Coronary artery (tissue), 2 donors: ENCODE measurements at regions not wholly inside any gene's neighbourhood (a gene's known extent, or its start where the extent isn't known, plus 50 kb on each side); places are given as distances from the start of the nearest gene placed in this dataset.
A peak's percentile ranks its signal among the peaks of the same experiment; 100 is the strongest.

Experiments
- DNase-seq: peaks from one replicate; pipeline ENCODE4 v3.0.0-alpha.2; 2017; ENCODE audit warnings: low spot score
- H3K27ac ChIP-seq, 2 donors: fragments of 200-600 bp; sonication (generic); one replicate each; pipeline ENCODE4 v1.5.1; 2016 to 2019
- H3K4me3 ChIP-seq: fragments of 200-600 bp; sonication (generic); 2 replicates; pipeline ENCODE4 v1.5.1; 2016; ENCODE audit warnings: mild to moderate bottlenecking, moderate library complexity
- TF ChIP-seq, protein P1 (sequence below): fragments of 200-600 bp; sonication (generic); IDR thresholded peaks from one replicate; pipeline ENCODE4 v1.5.1; 2019; ENCODE audit warnings: antibody characterized with exemption

DNA sequence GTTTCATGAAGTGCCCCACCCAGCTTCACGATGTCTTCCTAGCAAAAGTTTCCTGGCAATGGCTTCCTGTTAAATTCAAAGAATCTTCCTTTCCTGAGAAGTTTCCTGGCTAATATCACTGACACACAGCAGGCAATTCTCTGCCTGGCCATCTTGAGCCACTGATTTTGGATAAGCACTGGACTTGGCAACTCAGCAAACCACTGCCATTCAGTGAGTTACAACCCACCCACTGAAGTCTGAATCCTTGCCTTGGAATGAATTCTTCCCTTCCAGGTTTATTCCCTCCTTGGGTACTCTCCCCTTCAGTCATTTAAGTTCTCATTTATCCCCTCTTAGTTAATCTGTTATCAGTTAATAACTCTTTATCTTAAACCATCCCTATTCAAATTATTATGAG lies 426.0 kb downstream of the MBD2 start:
- no peak overlapping the region for H3K4me3 ChIP-seq
- no peak overlapping the region for H3K27ac ChIP-seq
- TF ChIP-seq, protein P1, sequence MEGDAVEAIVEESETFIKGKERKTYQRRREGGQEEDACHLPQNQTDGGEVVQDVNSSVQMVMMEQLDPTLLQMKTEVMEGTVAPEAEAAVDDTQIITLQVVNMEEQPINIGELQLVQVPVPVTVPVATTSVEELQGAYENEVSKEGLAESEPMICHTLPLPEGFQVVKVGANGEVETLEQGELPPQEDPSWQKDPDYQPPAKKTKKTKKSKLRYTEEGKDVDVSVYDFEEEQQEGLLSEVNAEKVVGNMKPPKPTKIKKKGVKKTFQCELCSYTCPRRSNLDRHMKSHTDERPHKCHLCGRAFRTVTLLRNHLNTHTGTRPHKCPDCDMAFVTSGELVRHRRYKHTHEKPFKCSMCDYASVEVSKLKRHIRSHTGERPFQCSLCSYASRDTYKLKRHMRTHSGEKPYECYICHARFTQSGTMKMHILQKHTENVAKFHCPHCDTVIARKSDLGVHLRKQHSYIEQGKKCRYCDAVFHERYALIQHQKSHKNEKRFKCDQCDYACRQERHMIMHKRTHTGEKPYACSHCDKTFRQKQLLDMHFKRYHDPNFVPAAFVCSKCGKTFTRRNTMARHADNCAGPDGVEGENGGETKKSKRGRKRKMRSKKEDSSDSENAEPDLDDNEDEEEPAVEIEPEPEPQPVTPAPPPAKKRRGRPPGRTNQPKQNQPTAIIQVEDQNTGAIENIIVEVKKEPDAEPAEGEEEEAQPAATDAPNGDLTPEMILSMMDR: no peak
- DNase-seq: no peak

DNA sequence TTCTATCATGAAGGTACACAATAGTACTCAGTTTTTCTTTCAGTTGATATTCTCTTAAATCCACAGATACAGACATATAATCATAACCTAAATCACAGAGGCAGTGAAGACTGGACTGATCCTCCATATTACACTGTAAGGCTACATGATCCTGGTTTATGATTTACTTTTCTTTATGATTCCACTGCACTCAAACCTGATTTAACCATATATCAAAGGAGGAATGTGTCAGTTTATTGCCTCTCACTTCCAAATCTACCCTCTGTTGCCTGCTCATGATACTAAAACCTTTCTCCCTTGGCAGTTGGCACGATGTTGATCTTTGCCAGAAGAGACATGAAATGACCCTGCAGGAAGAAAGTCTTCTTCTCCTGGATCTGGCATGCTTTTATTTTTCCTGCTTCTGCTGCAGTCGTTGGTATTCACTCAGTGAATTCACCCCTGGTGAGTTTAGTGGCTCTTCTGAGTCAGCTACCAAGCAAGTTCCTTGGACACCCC lies 426.4 kb downstream of the MBD2 start:
- no peak overlapping the region for H3K27ac ChIP-seq
- no peak overlapping the region for H3K4me3 ChIP-seq
- TF ChIP-seq, protein P1: no peak
- DNase-seq: no peak

DNA sequence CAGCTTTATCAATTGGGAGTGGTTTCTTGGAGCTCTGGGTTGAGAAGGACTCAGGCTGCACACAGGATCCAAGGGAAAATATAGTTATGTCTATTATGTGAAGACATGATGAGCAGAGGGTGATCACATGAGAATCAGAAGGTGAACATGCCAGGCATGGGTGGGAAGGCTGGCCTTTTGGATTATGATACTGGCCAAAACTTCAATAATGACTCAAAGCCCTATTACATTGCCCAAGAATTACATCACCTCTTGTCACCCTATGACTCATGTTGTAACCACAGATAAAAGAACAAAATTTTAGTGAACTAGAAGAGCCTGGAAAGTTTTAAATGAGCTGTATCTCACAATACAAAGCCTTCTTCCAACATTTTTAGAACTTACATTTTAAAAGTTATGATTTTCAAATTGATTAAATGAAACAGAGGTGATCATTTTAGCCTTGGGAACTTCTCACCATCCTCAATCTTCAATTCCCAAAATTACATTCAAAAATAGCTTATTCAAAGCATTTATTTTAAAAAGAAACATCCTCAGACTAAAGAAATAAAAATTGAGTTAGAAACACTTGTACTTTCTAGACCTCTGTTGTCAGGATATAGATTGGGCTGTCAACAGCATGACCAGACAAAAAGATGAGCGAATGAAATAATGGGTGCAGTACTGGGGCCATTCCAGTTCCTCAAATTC lies 428.3 kb downstream of the MBD2 start:
- H3K4me3 ChIP-seq: no peak overlapping the region
- TF ChIP-seq, protein P1: no peak
- H3K27ac ChIP-seq: peak overlapping the region in 1 of 2 donors; percentile 26
- DNase-seq: no peak

DNA sequence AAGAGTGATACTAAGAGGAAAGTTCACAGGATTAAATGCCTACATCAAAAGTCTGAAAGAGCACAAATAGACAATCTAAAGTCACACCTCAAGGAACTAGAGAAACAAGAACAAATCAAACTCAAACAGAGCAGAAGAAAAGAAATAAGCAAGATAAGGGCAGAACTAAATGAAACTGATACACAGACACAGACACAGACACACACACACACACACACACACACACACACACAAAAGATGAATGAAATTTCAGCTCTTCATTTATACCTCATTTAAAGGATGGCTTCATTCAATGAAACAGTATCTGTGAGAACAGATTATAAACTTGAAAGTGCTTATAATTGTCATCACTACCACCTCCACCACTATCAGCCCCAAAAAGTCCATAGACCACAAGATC lies 428.9 kb downstream of the MBD2 start:
- H3K27ac ChIP-seq: peak overlapping the region in 1 of 2 donors; percentile 26
- no peak overlapping the region for H3K4me3 ChIP-seq
- TF ChIP-seq, protein P1: no peak
- no peak for DNase-seq

DNA sequence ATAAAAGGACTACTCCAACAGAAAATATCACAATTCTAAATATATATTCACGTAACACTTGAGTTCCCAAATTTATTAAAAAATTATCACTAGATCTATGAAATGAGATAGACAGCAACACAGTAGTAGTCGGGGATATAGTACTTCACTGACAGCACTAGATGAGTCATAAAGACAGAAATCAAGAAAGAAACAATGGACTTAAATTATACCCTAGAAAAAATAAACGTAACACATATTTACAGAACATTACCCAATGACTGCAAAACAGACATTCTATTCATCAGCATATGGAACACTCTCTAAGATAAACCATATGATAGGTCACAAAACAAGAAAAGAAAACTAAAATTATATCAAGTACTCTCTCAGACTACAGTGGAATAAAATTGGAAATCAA lies 429.4 kb downstream of the MBD2 start:
- no peak for DNase-seq
- TF ChIP-seq, protein P1: no peak
- no peak overlapping the region for H3K4me3 ChIP-seq
- H3K27ac ChIP-seq: no peak overlapping the region

DNA sequence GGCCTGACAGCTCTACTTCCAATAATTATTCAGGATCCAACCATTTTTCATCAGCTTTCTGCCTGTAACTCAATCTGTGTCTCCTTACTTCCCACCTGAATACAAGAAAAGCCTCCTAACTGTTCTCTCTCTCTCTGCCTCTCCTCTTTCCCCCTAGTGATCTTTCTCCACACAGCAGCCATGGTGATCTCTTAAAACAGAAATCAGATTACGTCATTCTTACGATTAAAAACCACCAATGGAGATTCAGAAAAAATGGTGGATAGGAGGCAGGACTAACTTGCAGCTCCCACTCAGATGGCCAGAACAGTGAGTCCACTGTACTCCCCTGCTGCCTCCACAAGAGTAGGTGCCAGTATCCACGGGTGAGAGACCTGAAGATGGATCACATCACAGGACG lies 431.7 kb downstream of the MBD2 start:
- H3K27ac ChIP-seq: no peak overlapping the region
- no peak for DNase-seq
- no peak overlapping the region for H3K4me3 ChIP-seq
- TF ChIP-seq, protein P1: no peak

DNA sequence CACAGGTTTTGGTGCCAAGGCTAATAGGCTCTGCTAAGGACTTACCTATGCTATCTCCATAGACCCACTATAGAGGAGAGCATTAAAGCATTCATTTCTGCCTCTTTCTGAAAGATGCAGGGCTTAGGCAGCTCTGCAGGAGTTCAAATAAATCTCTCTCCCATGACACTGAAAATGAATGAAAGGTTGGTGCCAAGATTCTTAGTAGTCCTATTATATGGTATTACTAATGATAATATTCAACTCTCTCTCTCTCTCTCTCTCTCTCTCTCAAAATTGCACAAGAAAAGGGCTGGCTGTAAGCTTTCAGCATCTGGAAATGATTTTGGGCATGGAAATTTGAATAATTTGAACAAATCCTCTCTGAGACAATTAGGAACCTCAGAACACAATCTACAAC lies 433.7 kb downstream of the MBD2 start:
- Histone ChIP-seq H3K27ac (no peak overlapping the region), H3K4me3 (no peak overlapping the region)
- TF ChIP-seq, protein P1: no peak
- no peak for DNase-seq
